ENCODE measurements at regions not wholly inside any gene's neighbourhood (a gene's known extent, or its start where the extent isn't known, plus 50 kb on each side); places are given as distances from the start of the nearest gene placed in this dataset.
"Not testable (repeated sequence)": the region's sequence is repeated elsewhere in the genome, so short reads cannot be mapped to it uniquely, and the experiment has no call there.

DNA sequence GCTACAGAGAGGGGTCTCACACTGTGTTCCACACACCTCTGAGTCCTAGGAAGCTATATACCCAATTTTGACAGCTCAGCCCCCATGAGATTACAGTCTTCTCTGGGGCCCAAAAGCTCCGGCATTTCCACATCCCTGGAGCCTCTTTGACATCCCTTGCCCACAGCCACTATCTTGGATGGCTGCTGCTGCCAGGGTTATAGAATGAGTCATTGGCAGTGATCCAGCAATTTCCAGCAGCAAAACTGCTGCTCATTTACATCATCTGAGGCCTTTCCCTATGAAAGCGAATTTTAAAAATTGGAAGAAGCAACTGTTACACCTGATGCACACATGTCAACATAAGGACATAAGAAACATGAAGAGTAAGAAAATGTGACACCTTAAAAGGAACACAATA lies 590.7 kb downstream of the MEI4 start:
- ATAC-seq = no peak

DNA sequence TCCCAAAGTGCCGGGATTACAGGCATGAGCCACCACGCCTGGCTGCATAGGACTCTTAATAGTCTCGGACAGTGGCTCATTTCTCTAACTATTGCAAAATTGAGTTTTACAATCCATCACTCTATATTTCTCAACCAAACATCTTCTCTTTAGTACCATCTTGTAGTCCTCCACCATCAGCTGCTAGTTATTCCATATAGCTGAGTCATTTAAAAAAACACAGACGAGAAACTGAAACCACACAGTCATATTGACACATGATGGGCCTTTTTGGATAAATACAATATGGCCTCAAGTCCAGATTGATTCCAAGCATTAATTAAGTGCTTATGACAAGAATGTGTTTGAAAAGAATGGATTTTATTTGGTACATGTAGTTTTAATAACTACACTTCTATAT lies 599.1 kb downstream of the MEI4 start:
- ATAC-seq = no peak

DNA sequence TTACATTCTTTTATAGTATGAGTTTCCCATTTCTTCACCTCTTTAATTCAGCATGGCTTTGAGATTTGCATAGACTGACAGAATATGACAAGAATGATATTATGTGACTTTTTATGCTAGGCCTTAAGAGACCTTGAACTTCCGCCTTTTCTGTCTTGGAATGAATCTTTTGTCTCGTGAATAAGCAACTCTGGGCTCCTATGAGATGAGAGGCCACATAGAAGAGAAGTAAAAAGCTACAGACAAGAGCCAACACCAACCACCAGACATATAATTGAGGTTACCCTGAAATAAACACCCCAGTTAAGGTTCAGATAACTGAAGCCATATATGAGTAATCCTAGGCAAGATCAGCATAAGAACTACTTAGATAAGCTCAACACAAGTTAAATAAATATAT lies 600.8 kb downstream of the MEI4 start:
- ATAC-seq = no peak

DNA sequence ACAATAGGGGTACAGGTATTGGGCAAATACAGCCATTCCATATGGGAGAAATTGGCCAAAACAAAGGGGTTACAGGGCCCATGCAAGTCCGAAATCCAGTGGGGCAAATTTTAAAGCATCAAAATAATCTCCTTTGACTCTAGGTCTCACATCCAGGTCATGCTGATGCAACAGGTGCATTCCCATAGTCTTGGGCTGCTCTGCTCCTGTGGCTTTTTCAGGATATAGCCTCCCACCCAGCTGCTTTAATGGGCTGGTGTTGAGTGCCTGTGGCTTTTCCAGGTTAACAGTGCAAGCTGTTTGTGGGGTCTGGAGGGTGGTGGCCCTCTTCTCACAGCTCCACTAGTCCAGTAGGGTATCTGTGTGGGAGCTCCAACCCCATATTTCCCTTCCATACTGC lies 607.1 kb downstream of the MEI4 start:
- no peak for ATAC-seq

DNA sequence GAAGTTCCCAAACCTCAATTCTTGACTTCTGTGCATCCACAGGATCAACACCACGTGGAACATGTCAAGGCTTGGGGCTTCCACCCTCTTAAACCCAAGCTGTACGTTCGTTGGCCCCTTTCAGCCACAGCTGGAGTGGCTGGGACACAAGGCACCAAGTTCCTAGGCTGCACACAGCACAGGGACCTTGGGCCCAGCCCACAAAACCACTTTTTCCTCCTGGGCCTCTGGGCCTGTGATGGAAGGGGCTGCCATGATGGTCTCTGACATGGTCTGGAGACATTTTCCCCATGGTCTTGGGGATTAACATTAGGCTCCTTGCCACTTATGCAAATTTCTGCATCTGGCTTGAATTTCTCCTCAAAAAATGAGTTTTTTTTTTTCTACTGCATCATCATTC lies 606.9 kb upstream of the IRAK1BP1 start:
- not testable (repeated sequence) for ATAC-seq

DNA sequence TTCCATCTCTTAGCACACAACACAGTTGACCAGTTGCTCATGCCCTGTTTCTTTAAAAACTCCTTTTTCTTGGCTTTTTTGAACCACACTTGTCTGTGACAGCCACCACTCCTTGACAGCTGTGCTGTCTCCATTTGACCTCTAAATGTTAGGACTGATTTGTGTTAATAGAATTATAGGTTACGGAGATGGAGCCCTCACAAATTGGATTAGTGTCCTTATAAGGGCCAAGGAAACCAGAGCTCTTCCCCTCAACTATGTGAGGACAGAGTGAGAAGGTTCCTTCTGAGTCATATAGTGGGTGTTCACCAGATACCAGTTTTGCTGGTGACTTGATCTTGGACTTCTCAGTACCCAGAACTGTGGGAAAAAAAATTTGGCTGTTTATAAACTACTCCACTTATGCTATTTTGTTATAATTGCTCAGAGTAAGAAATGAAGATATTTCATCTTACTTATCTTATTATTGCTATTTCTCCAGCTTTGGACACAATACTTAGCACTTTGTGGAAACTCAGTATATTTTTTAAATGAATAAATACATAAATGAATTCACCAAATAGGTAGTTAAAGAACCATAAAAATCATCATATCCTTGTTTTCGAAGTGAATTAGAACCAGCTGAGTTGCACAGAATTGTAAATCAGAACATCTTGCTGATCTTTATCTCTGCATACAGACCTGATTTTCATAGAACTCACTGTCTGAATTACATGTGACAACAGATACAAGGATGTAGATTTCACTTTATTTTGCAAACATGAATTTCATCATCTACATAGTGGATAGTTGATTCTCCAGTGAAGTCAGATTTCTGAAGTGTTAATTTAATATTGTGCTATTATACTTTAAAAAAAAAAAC lies 598.5 kb upstream of the IRAK1BP1 start:
- ATAC-seq = no peak

DNA sequence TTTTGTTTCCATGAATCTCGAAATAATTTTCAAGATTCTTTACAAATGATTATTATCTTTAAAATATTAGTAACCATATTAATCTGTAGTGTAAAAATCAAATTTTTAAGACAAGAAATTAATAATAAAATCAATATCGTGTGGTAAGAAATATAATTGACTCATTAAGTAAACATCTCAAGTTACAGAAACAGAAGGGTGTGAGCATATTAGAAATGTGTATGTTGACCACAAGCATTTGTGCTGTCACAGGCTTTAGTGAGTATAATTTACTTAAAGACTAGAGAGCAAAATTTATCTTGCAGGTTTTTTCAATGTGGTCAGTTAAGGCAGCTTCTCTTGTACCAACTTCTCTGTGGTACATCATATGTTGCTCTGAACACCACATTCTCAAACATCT lies 566.5 kb upstream of the IRAK1BP1 start:
- ATAC-seq = no peak

DNA sequence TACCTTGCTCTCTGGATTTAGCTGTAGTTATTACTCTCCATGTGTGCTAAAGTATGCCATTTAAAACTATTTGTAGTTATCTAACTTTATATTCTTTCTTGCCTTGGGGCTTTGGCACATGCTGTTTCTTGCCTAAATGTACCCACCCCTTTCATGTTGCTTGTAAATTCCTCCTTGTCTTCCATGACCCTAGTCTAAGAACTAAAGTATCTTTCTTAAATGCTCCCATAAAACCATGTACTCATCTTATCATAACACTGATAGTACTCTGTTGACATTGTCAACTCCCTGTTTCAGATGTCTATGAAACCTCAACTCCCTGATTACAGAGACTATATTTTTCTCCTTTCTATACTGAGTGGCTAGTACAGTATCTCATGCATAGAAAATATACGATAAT lies 564.9 kb upstream of the IRAK1BP1 start:
- ATAC-seq = no peak

DNA sequence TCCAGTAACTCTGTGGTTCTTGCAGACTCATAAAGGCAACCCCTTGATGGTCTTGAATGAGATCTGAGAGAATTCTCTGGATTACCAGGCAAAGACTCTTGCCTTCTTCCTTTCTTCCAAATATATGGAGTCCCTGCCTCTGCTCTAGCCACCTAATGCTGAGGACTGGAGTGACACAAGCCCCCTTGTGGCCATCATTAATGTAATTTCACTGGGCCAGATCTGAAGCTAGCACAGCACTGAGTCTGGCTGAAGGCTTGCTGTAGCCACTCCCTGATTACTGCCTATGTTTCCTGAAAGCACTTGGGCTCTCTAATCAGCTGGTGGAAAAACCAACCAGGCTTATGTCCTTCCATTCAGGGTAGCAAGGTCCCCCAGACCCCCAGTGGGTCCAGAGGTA lies 559.3 kb upstream of the IRAK1BP1 start:
- ATAC-seq = no peak

DNA sequence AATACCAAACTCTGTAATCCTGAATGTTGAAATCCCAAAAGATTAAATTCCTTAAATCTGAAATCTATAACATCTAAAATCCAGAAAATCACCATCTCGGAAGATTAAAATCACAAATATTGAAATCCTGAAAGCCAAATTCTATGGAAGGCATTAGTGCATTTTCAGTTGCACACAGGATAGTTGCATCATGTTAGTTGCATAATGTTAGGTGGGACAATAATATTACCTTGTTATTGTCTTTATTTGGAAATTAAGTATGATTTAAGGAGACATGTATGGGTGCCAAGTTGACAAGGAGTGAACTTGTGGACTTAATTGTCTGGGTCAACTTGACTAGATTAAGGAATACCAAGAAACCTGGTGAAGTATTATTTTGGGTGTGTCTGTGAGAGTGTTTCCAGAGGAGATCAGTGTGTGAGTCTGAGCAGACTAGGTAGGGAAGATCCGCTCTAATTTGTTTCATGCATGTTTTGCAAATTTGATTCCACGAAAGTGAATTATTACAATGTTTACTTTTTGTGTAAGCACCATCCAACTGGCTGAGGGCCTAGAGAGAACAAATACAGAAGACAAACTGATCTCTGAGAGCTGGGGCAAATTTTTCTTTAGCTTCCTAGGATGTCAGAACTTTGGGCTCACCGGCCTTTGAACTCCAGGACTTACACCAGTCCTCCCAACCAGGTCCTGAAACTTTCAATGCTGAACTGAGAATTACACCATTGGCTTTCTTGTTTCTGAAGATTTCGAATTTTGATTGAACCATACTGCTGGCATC lies 545.1 kb upstream of the IRAK1BP1 start:
- no peak for ATAC-seq

DNA sequence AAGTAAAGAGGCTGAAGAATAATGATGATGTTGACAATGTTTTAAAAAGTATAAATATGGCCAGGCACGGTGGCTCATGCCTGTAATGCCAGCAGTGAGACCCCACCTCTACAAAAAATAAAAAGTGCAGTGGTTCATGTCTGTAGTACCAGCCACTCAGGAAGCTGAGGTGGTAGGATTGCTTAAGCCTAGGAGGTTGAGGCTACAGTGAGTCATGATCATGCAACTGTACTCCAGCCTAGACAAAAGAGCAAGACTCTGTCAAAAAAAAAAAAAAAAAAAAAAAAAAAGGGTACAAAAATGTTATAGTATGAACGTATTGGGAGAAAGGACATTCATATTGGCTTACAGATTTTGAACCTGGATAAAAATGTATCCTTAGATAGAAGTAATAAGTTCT lies 543.1 kb upstream of the IRAK1BP1 start:
- no peak for ATAC-seq

DNA sequence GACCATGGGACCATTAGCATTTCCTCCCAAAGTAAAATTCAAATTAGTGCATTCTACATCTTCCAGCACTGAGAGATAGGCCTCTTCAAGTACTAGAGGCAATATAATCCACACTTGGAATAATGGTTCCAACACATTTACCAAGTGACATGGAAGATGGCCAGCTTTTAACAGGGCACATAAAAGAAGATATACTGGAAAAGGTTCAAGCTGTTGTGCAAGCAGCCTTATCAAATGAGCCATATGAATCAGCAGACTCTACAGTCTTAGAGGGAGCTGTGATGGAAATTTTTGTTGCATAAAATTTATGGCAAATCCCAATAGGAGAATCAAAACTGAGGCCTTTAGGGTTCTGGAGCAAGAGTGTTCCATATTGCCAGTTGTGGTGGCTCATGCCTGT lies 526.6 kb upstream of the IRAK1BP1 start:
- no peak for ATAC-seq

DNA sequence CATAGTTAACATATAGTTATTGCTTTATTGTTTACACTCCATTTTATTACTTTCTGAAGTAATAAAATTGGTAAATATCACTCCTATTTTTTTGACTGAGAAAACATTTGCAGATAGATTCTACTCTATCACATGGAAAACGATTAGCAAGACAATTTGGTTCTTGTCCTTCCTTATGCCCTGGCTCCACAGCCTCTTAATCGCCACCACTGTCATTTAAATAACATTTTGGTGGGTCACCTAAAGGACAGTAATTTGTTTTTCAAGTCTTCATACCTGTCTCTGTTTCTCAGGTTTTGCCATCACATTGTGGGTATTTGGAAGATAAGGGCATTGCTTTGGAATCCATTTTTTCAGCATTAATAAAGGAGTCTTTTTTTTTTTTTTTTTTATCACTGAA lies 521.5 kb upstream of the IRAK1BP1 start:
- ATAC-seq = no peak

DNA sequence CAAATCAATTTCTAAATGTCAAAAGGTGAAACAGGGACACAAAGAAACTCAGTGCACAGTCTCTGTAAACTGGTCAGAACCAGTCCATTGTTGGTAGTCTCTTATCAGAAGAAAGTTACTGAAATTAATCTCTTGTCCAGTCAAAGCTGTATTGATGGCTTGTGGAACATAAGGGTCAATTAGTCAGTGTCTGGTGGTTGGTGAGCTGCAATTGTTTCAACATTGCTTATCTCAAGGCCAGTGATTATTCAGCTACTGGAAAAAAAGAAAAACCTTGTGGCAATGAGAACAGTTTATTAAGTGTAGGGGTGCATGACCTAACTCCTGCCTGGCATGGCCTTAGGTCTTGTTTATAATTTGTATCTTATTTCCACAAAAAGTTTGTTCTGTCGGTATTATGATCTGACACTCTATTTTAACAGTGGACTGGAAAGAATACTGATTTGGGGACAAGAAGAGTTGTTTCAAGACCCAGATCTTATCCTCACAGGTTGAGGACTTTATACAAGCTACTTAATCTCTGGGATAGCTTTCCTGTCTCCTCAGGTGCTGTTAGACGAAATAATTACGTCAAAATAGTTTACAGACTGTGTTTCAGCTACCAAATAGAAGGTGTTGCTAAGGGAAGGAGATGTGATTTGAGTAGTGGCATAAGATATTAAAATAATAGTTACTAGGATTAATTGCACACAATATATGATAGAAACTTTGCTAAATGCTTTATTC lies 520.0 kb upstream of the IRAK1BP1 start:
- no peak for ATAC-seq

DNA sequence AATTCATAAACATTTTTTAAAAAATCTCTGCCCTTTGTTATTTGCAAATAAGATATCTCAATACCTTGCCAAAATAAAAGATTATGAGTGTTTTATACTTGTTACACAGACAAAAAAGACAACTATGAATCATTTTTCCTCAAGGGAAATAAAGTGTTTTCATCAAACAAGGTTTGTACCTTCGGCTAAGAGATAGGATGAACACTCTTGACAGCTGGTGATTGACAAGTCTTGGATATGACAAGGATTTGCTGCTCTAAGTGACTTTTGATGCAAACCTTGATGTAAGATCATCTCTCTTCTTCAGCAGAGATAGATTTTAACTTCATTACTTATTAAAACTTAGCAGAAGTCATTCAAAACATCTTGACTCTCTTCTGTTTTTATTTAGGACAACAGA lies 514.3 kb upstream of the IRAK1BP1 start:
- ATAC-seq = no peak

DNA sequence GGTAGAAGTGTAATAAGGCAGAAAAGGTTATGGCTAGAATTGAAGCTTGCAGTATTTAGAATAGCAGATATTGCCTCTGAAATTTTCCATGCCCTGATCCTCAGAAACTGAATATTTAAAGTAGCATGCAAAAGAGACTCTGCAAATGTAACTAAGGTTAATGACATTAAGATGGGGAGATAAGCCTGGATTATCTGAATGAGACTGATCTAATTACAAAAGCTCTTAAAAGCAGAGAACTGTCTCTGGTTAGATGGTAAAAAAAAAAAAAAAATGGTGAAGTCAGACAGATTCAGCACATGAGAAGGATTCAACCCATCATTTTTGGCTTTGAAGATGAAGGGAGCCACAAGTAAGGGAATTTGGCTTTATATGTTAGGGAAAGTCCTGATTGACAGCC lies 503.7 kb upstream of the IRAK1BP1 start:
- ATAC-seq = no peak

DNA sequence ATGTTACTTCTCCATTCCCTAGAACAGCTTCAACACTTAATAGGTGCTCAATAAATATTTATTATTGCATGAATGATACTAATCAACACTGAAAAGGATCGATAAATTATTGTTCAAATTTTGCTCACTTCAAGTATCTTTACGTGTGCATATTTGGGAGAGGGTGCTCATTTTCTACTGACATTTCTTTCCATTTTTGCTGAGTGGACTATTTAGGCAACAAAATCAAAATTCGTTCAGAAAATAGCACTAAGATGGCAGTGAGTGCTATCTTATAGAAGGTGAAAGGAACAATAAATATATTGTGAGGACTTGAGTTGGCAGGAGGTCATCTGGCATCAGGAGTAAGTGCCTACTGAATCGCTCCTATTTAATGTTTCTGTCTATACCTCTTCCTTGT lies 501.9 kb upstream of the IRAK1BP1 start:
- ATAC-seq = no peak

DNA sequence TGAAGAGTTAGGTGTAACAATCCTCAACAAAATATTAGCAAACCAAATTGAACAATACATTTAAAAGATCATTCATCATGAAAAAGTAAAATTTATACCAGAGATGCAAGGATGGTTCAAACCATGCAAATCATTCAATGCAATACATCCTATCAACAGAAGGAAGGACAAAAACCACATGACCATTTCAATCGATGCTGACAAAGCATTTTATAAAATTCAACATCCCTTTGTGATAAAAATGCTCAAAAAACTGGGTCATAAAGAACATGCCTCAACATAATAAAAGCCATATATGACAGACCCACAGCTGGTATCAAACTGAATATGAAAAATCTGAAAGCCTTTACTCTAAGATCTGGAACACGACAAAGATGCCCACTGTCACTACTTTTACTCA lies 490.3 kb upstream of the IRAK1BP1 start:
- no peak for ATAC-seq

DNA sequence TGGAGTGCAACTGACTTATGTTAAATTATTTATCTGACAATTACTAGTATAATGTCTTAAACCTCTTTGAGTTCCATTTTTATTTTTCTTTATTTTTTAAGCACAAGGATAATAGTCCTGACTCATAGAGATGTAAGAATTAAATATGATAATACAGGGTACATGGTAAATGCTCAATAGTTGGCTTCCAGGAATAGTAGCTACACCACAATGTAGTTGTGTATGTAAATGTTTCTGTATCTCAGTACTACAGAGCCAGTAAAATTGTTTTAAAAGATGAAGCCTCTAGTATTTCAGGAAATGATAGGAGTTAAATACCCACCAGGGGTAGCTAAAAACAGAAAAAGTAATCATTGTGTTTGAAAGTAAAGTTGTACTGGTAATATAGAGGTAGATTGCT lies 487.4 kb upstream of the IRAK1BP1 start:
- no peak for ATAC-seq

DNA sequence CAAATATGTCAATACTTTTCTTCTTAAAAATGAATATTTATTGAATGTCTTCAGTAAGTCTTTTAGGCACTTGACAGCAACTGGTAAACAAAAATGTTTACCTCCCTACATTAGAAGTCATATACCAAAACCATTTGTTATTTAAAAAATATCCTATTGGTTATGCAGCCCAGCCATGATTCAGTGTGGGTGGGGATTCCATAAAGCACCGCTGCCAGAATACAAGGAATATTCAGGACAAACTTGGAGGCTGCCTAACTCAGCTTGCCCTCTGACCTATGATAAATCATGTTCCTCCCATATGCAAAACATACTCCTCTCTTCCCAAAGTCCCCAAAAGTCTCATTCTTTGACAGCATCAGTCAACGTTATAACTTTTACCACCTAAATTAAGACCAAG lies 486.8 kb upstream of the IRAK1BP1 start:
- ATAC-seq = no peak

DNA sequence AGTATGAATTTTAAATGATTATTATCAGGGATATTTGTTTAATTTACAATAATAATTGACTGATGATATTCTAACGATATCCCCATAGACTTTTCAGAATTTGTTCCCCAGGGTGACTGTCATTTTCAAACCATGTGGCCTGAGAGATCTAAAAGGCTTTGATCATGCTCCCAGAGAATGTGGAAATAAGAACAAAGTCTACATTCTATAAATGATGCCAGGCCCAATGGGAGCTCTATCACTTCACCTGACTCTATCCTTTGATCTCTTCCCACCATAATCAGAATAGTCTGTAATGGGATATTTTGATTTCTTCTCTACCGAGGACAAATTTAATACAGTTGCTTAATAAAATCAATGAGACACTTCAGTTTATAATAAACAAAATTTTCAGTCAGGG lies 483.4 kb upstream of the IRAK1BP1 start:
- no peak for ATAC-seq

DNA sequence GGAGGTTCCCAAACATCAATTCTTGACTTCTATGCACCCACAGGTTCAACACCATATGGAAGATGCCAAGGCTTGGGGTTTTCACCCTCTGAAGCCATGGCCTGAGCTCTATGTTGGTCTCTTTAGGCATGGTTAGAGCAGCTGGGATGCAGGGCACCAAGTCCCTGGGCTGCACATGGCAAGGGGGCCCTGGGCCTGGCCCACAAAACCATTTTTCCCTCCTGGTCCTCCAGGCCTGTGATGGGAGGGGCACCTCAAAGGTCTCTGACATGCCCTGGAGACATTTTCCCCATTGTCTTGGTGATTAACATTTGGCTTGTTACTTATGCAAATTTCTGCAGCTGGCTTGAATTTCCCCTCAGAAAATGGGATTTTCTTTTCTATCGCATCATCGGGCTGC lies 480.5 kb upstream of the IRAK1BP1 start:
- not testable (repeated sequence) for ATAC-seq

DNA sequence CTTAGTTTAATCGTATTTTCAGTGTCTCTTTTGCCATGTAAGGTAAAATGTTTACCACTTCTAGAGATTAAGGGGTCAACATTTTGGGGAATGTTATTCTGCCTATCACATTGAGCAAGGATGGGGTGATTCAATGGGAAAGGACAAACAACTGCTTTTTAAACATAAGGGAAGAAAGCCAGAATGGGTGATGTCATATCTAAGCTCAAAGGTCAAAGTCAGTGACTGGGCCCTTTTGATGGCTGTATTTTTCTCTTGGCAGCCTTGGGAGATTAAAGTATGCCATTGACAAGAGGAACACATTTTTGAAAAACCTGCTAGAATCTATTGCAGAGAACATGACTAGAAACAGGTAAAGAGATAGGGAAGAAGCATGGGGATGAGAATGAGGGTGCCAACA lies 477.3 kb upstream of the IRAK1BP1 start:
- no peak for ATAC-seq

DNA sequence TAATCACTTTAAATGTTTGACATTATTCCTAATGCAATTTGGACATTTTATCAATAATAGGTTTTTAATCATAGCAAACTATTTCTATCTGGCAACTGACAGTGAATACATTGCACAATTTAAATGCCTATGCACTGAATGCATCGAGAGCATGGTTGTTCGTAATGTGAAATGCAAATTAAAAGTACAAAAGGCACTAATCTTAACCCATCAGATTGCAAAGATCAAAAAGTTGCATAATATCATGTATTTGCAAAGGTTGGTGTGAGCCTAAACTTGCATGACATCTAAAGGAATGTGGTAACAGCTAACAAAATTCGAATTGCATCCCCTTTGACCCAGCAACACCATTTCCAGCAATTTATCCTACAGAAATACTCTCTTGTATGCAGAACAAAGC lies 469.9 kb upstream of the IRAK1BP1 start:
- no peak for ATAC-seq
